ENCODE measurements at regions not wholly inside any gene's neighbourhood (a gene's known extent, or its start where the extent isn't known, plus 50 kb on each side); places are given as distances from the start of the nearest gene placed in this dataset.

DNA sequence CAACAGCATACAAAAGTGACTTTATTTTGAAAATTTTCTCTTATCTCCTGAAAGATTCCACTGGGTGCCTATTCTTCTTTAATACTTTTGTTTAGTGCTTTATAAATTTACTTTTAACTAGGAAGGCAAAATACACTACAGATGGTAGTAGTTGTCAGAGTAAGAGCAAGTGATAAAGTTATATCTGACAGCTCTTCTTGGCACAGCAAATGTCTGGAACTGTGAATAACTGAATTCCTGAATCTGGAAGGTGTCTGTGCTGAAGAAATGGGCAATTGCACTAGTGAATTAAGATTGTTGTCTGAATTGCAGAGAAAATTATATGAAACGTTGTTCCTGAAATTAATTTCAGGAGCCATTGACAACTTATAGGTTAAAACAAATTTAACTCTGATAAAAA is 213.8 kb upstream of the CBLB start:
- TF ChIP-seq, protein P1, sequence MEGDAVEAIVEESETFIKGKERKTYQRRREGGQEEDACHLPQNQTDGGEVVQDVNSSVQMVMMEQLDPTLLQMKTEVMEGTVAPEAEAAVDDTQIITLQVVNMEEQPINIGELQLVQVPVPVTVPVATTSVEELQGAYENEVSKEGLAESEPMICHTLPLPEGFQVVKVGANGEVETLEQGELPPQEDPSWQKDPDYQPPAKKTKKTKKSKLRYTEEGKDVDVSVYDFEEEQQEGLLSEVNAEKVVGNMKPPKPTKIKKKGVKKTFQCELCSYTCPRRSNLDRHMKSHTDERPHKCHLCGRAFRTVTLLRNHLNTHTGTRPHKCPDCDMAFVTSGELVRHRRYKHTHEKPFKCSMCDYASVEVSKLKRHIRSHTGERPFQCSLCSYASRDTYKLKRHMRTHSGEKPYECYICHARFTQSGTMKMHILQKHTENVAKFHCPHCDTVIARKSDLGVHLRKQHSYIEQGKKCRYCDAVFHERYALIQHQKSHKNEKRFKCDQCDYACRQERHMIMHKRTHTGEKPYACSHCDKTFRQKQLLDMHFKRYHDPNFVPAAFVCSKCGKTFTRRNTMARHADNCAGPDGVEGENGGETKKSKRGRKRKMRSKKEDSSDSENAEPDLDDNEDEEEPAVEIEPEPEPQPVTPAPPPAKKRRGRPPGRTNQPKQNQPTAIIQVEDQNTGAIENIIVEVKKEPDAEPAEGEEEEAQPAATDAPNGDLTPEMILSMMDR (IDR thresholded peaks at IDR 0.05; ENCODE audit: extremely low read depth, missing control alignments), result no peak
- DNase-seq (ENCODE audit: low spot score), result no peak

DNA sequence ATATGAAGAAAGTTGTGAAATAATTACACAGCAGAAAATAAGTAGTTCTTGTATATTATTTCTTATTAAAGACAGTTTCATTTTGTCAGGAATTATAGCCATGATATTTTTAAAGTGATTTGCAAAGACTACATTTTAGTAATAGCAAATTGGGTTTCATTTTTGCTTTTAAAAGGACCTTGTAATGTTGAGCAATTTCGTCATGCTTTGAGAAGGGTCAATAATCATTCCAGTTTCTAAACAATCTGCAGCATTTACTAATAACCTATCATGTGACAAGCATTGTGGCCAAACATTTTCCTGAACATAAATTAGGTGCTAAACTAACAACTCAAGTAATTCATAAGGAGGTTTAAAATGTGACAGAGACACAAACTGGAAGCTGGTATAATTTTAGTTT is 214.4 kb upstream of the CBLB start:
- TF ChIP-seq, protein P1 (IDR thresholded peaks at IDR 0.05; ENCODE audit: extremely low read depth, missing control alignments), result no peak
- no peak for DNase-seq (ENCODE audit: low spot score)

DNA sequence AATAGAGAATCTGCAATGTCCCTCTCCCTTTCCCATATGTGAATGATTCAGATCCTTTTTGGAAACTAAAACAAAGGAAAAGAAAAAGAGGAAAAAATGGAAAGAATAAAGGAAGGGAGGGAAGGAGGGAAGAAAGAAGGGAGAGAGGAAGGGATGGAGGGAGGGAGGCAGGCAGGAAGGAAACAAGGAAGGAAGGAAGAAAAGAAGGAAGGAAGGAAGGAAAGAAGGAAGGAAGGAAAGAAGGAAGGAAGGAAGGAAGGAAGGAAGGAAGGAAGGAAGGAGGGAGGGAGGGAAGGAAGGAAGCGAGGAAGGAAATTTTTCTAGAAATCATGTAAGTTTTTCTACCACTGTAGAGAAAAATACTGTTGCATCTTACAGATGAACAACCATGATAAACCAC is 215.0 kb upstream of the CBLB start:
- TF ChIP-seq, protein P1 (IDR thresholded peaks at IDR 0.05; ENCODE audit: extremely low read depth, missing control alignments), result no peak
- DNase-seq (ENCODE audit: low spot score), result no peak

DNA sequence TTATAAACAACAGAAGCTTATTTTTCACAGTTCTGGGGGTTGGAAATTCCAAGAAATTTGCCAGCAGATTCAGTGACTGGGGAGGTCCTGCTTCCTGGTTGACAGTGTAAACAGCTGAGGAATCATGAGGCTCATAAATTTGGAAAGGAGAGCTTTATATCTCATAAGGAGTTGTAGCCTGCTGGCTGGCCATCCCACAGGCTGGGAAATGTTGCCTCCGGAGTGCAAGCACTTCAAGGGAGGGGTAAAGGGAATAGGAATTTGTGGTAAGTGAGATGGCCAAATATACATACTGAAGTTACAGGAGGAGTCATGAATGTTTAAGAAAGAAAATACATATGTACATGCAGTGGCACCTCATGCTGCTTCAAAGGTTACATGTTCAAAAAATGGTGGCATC is 217.2 kb upstream of the CBLB start:
- TF ChIP-seq, protein P1 (IDR thresholded peaks at IDR 0.05; ENCODE audit: extremely low read depth, missing control alignments), result no peak
- no peak for DNase-seq (ENCODE audit: low spot score)

DNA sequence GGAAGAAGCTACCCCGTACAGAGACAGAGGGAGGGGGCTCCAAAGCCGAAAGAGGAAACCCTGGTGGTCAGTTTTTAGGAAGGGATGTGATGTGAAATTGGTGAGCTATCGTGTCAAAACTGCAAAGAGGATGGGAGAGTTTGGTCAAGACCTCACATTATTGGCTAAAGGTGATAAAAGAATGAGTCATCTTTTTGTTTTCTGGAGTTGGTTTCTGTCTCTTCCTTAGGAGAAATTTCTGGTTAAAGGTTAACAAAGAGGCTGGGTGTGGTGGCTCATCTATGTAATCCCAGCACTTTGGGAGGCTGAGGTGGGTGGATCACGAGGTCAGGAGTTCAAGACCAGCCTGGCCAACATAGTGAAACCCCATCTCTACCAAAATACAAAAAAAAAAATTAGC is 217.8 kb upstream of the CBLB start:
- DNase-seq (ENCODE audit: low spot score), result no peak
- TF ChIP-seq, protein P1 (IDR thresholded peaks at IDR 0.05; ENCODE audit: extremely low read depth, missing control alignments), result no peak

GRCh38 chr3:106088304-106088703 is 219.5 kb upstream of the CBLB start:
- DNase-seq (ENCODE audit: low spot score), result no peak
- TF ChIP-seq, protein P1 (IDR thresholded peaks at IDR 0.05; ENCODE audit: extremely low read depth, missing control alignments), result no peak

DNA sequence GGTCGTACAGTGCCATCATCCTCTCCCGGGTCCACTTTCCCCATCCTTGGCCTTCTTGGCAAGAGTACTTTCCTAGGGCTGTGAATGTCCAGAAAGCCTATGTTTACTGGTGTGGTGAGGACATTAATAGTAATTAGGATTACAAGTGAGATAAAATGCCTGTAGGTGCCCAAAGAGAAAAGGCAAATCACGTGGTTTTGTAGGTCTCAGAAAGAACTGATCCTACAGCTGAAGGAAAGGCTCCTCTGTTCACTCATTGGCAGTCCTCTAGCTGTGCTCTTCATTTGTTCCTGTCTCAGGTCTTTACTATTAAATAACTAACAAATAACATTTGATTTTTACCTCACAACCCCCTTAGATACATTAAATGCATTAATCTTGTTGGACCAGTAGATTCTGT is 220.1 kb upstream of the CBLB start:
- no peak for DNase-seq (ENCODE audit: low spot score)
- TF ChIP-seq, protein P1 (IDR thresholded peaks at IDR 0.05; ENCODE audit: extremely low read depth, missing control alignments), result no peak

All from GM20000 (cell line).